Sigmoid colon (tissue), 4 donors: ENCODE measurements at regions not wholly inside any gene's neighbourhood (a gene's known extent, or its start where the extent isn't known, plus 50 kb on each side); places are given as distances from the start of the nearest gene placed in this dataset.

Source experiments
- EP300 ChIP-seq, 4 donors: sonication (generic); formaldehyde crosslinking; IDR thresholded peaks; one replicate each; pipeline ENCODE4 v1.6.1; 2017; ENCODE audit warnings: antibody characterized with exemption in 4 of 4
- POLR2A ChIP-seq, 2 donors: fragments of 450-650 bp; IDR thresholded peaks; one replicate each; pipeline ENCODE4 v1.6.1; 2016; ENCODE audit warnings: antibody characterized with exemption in 2 of 2, mild to moderate bottlenecking in 2 of 2, moderate library complexity in 2 of 2
- POLR2AphosphoS5 ChIP-seq, 4 donors: sonication (generic); formaldehyde crosslinking; IDR thresholded peaks; one replicate each; pipeline ENCODE4 v1.6.1; 2017; ENCODE audit warnings: antibody characterized with exemption in 4 of 4
- TF ChIP-seq, protein P1 (sequence below), 4 experiments: fragments of 450-650 bp in 3 of 4; fragments of 200-600 bp in 1 of 4; IDR thresholded peaks; one replicate each; pipeline ENCODE4 v1.5.1; 2016 to 2019; ENCODE audit warnings: antibody characterized with exemption in 4 of 4, mild to moderate bottlenecking in 3 of 4, moderate library complexity in 2 of 4

DNA sequence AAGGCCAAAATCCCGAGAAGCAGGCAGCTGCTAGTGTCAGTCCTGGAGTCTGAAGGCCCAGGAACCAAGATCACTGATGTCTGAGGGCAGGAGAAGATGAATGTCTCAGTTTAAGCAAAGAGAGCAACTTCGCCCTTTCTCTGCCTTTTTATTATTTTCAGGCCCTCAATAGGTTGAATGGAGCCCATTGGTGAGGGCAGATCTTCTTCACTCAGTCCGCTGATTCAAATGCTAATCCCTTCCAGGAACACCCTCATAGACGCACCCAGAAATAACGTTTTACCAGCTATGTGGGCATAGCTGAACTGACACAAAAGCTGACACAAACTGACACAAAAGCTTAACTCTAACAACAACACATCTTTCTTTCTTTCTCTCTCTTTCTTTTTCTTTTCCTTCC is 78.0 kb upstream of the KCNJ3 start:
- TF ChIP-seq POLR2AphosphoS5 (IDR thresholded peaks at IDR 0.05): no peak
- TF ChIP-seq, protein P1, sequence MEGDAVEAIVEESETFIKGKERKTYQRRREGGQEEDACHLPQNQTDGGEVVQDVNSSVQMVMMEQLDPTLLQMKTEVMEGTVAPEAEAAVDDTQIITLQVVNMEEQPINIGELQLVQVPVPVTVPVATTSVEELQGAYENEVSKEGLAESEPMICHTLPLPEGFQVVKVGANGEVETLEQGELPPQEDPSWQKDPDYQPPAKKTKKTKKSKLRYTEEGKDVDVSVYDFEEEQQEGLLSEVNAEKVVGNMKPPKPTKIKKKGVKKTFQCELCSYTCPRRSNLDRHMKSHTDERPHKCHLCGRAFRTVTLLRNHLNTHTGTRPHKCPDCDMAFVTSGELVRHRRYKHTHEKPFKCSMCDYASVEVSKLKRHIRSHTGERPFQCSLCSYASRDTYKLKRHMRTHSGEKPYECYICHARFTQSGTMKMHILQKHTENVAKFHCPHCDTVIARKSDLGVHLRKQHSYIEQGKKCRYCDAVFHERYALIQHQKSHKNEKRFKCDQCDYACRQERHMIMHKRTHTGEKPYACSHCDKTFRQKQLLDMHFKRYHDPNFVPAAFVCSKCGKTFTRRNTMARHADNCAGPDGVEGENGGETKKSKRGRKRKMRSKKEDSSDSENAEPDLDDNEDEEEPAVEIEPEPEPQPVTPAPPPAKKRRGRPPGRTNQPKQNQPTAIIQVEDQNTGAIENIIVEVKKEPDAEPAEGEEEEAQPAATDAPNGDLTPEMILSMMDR (IDR thresholded peaks at IDR 0.05): no peak
- TF ChIP-seq POLR2A (IDR thresholded peaks at IDR 0.05): no peak
- no peak for TF ChIP-seq EP300 (IDR thresholded peaks at IDR 0.05)
